ENCODE measurements at regions not wholly inside any gene's neighbourhood (a gene's known extent, or its start where the extent isn't known, plus 50 kb on each side); places are given as distances from the start of the nearest gene placed in this dataset.

GRCh38 chr12:114921781-114922180 is 237.8 kb upstream of the TBX3 start:
- intact Hi-C loops (cut with DNase I): no loop called here
- Histone ChIP-seq H3K4me1 (no peaks in the 10 kb centered on the region), H3K27ac (no peak overlapping the region), H3K9me3 (no peaks in the 10 kb centered on the region), H3K4me3 (no peak overlapping the region), H3K27me3 (no peaks in the 10 kb centered on the region), H3K36me3 (no peaks in the 10 kb centered on the region)
- ATAC-seq (peak; percentile 47), DNase-seq (no peak)
- no peak for TF ChIP-seq CTCF (IDR thresholded peaks at IDR 0.05)

- Histone ChIP-seq H3K4me3 (no peak overlapping the region), H3K36me3 (no peaks in the 10 kb centered on the region), H3K9me3 (no peaks in the 10 kb centered on the region), H3K27ac (no peak overlapping the region), H3K4me1 (no peaks in the 10 kb centered on the region), H3K27me3 (no peaks in the 10 kb centered on the region)
- DNase-seq (no peak), ATAC-seq (no peak)
- TF ChIP-seq CTCF (IDR thresholded peaks at IDR 0.05): no peak
- intact Hi-C loops (cut with DNase I): no loop called here
Observed at GRCh38 chr12:114920771-114921554, 237.0 kb upstream of the TBX3 start.

GRCh38 chr12:114919479-114919878 is 235.5 kb upstream of the TBX3 start:
- H3K4me3 ChIP-seq: no peak overlapping the region
- no peak overlapping the region for H3K27ac ChIP-seq
- TF ChIP-seq CTCF (IDR thresholded peaks at IDR 0.05): no peak
- ATAC-seq (no peak), DNase-seq (no peak)
- intact Hi-C loops (cut with DNase I): no loop called here
- no peaks in the 10 kb centered on the region for H3K36me3 ChIP-seq
- H3K27me3 ChIP-seq: no peaks in the 10 kb centered on the region
- no peaks in the 10 kb centered on the region for H3K9me3 ChIP-seq
- no peaks in the 10 kb centered on the region for H3K4me1 ChIP-seq

- DNase-seq (no peak), ATAC-seq (no peak)
- no peaks in the 10 kb centered on the region for H3K27me3 ChIP-seq
- no peaks in the 10 kb centered on the region for H3K36me3 ChIP-seq
- intact Hi-C loops (cut with DNase I): no loop called here
- H3K4me3 ChIP-seq: no peak overlapping the region
- no peaks in the 10 kb centered on the region for H3K4me1 ChIP-seq
- TF ChIP-seq CTCF (IDR thresholded peaks at IDR 0.05): no peak
- no peak overlapping the region for H3K27ac ChIP-seq
- H3K9me3 ChIP-seq: no peaks in the 10 kb centered on the region
Observed at GRCh38 chr12:114918535-114919233, 234.7 kb upstream of the TBX3 start.

- Histone ChIP-seq H3K27ac (no peak overlapping the region), H3K27me3 (no peaks in the 10 kb centered on the region), H3K9me3 (no peaks in the 10 kb centered on the region), H3K4me1 (no peaks in the 10 kb centered on the region), H3K36me3 (no peaks in the 10 kb centered on the region), H3K4me3 (no peak overlapping the region)
- no peak for ATAC-seq
- TF ChIP-seq CTCF (IDR thresholded peaks at IDR 0.05): no peak
- DNase-seq: no peak
- intact Hi-C loops (cut with DNase I): no loop called here
Observed at GRCh38 chr12:114917953-114918352, 234.0 kb upstream of the TBX3 start.
